ENCODE measurements at regions not wholly inside any gene's neighbourhood (a gene's known extent, or its start where the extent isn't known, plus 50 kb on each side); places are given as distances from the start of the nearest gene placed in this dataset.

GRCh38 chr15:87793725-87794124, 462.8 kb downstream of the NTRK3 start:
- H2AK5ac ChIP-seq (ENCODE audit: low read length, severe bottlenecking), result no peak overlapping the region
- DNase-seq, result peak; percentile 65
- H3K36me3 ChIP-seq (ENCODE audit: control insufficient read depth in 1 of 2, insufficient read depth in 2 of 2, low read depth in 1 of 2, low read length in 2 of 2), result no peaks in the 10 kb centered on the region
- no peak overlapping the region for H2BK5ac ChIP-seq (ENCODE audit: low read depth, low read length, poor library complexity, severe bottlenecking)
- H4K91ac ChIP-seq (ENCODE audit: low read length), result no peak overlapping the region
- no peak overlapping the region for H3K9ac ChIP-seq (ENCODE audit: low read length)
- no peak overlapping the region for H4K8ac ChIP-seq (ENCODE audit: low read length)
- H3K14ac ChIP-seq (ENCODE audit: low read length in 2 of 2), result no peak overlapping the region
- H3K27ac ChIP-seq (ENCODE audit: low read length, poor library complexity, severe bottlenecking), result no peak overlapping the region
- H3K4ac ChIP-seq (ENCODE audit: low read depth in 1 of 2, low read length in 2 of 2), result no peak overlapping the region
- H2BK15ac ChIP-seq (ENCODE audit: low read depth, poor library complexity, severe bottlenecking), result no peak overlapping the region
- H3K9me3 ChIP-seq (ENCODE audit: control insufficient read depth, low read length), result no peaks in the 10 kb centered on the region
- H3K23ac ChIP-seq (ENCODE audit: low read length in 2 of 2), result no peak overlapping the region
- H3K4me3 ChIP-seq (ENCODE audit: insufficient read depth in 1 of 2, low read depth in 1 of 2, low read length in 2 of 2), result no peak overlapping the region
- 0% methylated on average over 2 of the region's 4 CpGs for WGBS
- no peaks in the 10 kb centered on the region for H3K4me1 ChIP-seq (ENCODE audit: control insufficient read depth, insufficient read depth, low read depth, low read length)
- no peak overlapping the region for H2AFZ ChIP-seq (ENCODE audit: low read depth, low read length)
- peaks cover 0 to 21% of the 10 kb centered on the region in 2 experiments for H3K27me3 ChIP-seq (ENCODE audit: control insufficient read depth in 1 of 2, insufficient read depth in 1 of 2, low read length in 2 of 2)
- H3K4me2 ChIP-seq (ENCODE audit: low read length, poor library complexity, severe bottlenecking), result no peak overlapping the region
- no peak overlapping the region for H3K18ac ChIP-seq (ENCODE audit: low read depth in 1 of 2, low read length in 2 of 2)
- no peaks in the 10 kb centered on the region for H3K79me1 ChIP-seq (replicated peaks; ENCODE audit: low read length, poor library complexity, severe bottlenecking)
- no peak overlapping the region for H2BK120ac ChIP-seq (ENCODE audit: low read depth, low read length)
- H2BK12ac ChIP-seq (ENCODE audit: low read length in 2 of 2), result no peak overlapping the region

DNA sequence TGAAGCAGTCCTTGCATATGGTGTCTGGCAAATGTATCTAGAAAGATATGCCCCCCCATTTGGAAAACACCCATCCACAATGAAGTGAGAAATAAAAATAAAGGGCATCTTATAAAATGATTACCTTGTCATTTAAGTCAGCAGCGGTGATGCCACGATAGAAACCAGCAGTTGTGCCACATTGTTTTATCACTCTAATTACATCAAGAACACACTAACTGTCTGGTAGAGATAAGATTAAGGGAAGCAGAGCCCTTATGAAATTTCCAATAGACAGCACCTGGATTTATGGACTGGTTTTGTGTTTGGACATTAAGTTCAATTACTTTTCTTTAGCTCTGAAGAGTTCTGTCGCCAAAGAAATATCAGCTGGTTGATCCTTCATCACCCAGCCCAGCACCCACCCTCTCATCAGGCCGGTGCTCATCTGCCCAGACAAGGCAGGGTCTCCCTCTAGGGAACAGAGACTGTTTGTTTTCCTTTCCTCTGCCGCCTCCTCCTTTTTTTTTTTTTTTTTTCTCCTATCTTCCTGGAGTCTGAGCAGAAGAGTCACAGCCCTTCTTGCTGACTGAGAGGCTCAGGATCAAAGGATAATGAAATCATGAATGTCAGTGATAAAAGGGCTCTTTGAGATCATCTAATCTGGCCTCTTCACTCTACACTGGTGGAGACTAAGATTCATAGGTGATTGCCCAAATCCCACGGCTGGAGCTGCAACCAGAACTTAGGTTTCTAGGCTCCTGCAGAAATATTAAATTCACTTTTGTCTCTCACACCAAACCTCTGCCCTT, 464.1 kb downstream of the NTRK3 start:
- H2BK12ac ChIP-seq (ENCODE audit: low read length in 2 of 2), result peak overlapping the region; percentile 17 to 77
- no peaks in the 10 kb centered on the region for H3K4me1 ChIP-seq (ENCODE audit: control insufficient read depth, insufficient read depth, low read depth, low read length)
- no peak overlapping the region for H2AK5ac ChIP-seq (ENCODE audit: low read length, severe bottlenecking)
- H3K9ac ChIP-seq (ENCODE audit: low read length), result no peak overlapping the region
- no peak overlapping the region for H3K14ac ChIP-seq (ENCODE audit: low read length in 2 of 2)
- no peak overlapping the region for H3K4me2 ChIP-seq (ENCODE audit: low read length, poor library complexity, severe bottlenecking)
- no peaks in the 10 kb centered on the region for H3K9me3 ChIP-seq (ENCODE audit: control insufficient read depth, low read length)
- peak overlapping the region; percentile 92 for H4K8ac ChIP-seq (ENCODE audit: low read length)
- no peaks in the 10 kb centered on the region for H3K36me3 ChIP-seq (ENCODE audit: control insufficient read depth in 1 of 2, insufficient read depth in 2 of 2, low read depth in 1 of 2, low read length in 2 of 2)
- H2BK15ac ChIP-seq (ENCODE audit: low read depth, poor library complexity, severe bottlenecking), result no peak overlapping the region
- H4K91ac ChIP-seq (ENCODE audit: low read length), result no peak overlapping the region
- peak overlapping the region; percentile 45 to 68 for H3K18ac ChIP-seq (ENCODE audit: low read depth in 1 of 2, low read length in 2 of 2)
- H2BK5ac ChIP-seq (ENCODE audit: low read depth, low read length, poor library complexity, severe bottlenecking), result no peak overlapping the region
- no peak overlapping the region for H3K23ac ChIP-seq (ENCODE audit: low read length in 2 of 2)
- 57% methylated on average over 3 of the region's 6 CpGs for WGBS
- H3K4me3 ChIP-seq (ENCODE audit: insufficient read depth in 1 of 2, low read depth in 1 of 2, low read length in 2 of 2), result no peak overlapping the region
- H3K27ac ChIP-seq (ENCODE audit: low read length, poor library complexity, severe bottlenecking), result no peak overlapping the region
- H2AFZ ChIP-seq (ENCODE audit: low read depth, low read length), result no peak overlapping the region
- H2BK120ac ChIP-seq (ENCODE audit: low read depth, low read length), result no peak overlapping the region
- no peaks in the 10 kb centered on the region for H3K79me1 ChIP-seq (replicated peaks; ENCODE audit: low read length, poor library complexity, severe bottlenecking)
- peak overlapping the region; percentile 9 to 24 for H3K4ac ChIP-seq (ENCODE audit: low read depth in 1 of 2, low read length in 2 of 2)
- DNase-seq, result peak; percentile 19
- peaks cover 0 to 21% of the 10 kb centered on the region in 2 experiments for H3K27me3 ChIP-seq (ENCODE audit: control insufficient read depth in 1 of 2, insufficient read depth in 1 of 2, low read length in 2 of 2)

DNA sequence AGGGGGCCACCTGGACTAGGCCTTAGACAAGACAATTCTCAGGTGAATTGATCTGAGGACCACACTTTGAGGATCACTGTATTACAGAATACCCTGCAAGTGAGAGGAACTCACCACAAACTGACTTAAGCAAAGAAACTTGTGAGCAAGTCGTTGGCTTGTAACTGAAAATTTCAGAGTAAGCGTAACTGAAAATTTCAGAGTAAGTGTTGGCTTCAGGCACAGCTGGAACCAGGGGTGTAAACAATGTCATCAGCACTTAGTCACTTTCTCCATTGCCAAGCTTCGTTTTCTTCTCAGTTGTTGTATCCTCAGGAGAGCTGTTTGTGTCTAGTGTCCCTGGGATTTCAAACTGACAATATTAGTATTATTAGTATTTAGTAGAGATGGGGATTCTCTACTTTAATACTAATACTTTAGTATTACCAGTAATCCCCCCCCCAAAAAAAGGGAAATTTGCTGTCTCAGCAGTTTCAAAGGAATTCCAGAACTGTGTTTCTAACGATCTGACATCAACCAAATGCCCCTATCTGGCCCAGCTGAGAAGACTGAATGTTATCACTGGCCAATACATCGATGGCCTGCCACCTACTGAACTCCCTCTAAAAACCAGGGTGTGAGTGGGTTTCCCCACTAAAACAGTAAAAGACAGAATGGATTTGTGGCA, 474.4 kb downstream of the NTRK3 start:
- no peaks in the 10 kb centered on the region for H3K9me3 ChIP-seq (ENCODE audit: control insufficient read depth, low read length)
- H2AFZ ChIP-seq (ENCODE audit: low read depth, low read length), result no peak overlapping the region
- H3K27me3 ChIP-seq (ENCODE audit: control insufficient read depth in 1 of 2, insufficient read depth in 1 of 2, low read length in 2 of 2), result peaks cover 0 to 45% of the 10 kb centered on the region in 2 experiments
- H3K4ac ChIP-seq (ENCODE audit: low read depth in 1 of 2, low read length in 2 of 2), result no peak overlapping the region
- H3K4me1 ChIP-seq (ENCODE audit: control insufficient read depth, insufficient read depth, low read depth, low read length), result no peaks in the 10 kb centered on the region
- 65% methylated on average over 5 of the region's 5 CpGs for WGBS
- no peak overlapping the region for H3K14ac ChIP-seq (ENCODE audit: low read length in 2 of 2)
- H3K9ac ChIP-seq (ENCODE audit: low read length), result no peak overlapping the region
- no peak overlapping the region for H2BK120ac ChIP-seq (ENCODE audit: low read depth, low read length)
- no peak overlapping the region for H2BK12ac ChIP-seq (ENCODE audit: low read length in 2 of 2)
- H3K4me2 ChIP-seq (ENCODE audit: low read length, poor library complexity, severe bottlenecking), result no peak overlapping the region
- no peaks in the 10 kb centered on the region for H3K79me1 ChIP-seq (replicated peaks; ENCODE audit: low read length, poor library complexity, severe bottlenecking)
- no peaks in the 10 kb centered on the region for H3K36me3 ChIP-seq (ENCODE audit: control insufficient read depth in 1 of 2, insufficient read depth in 2 of 2, low read depth in 1 of 2, low read length in 2 of 2)
- no peak overlapping the region for H2BK15ac ChIP-seq (ENCODE audit: low read depth, poor library complexity, severe bottlenecking)
- peak overlapping the region in 1 of 2 experiments; percentile 5 for H3K23ac ChIP-seq (ENCODE audit: low read length in 2 of 2)
- no peak overlapping the region for H3K27ac ChIP-seq (ENCODE audit: low read length, poor library complexity, severe bottlenecking)
- no peak overlapping the region for H2AK5ac ChIP-seq (ENCODE audit: low read length, severe bottlenecking)
- H4K8ac ChIP-seq (ENCODE audit: low read length), result no peak overlapping the region
- no peak for DNase-seq
- H4K91ac ChIP-seq (ENCODE audit: low read length), result no peak overlapping the region
- H2BK5ac ChIP-seq (ENCODE audit: low read depth, low read length, poor library complexity, severe bottlenecking), result no peak overlapping the region
- no peak overlapping the region for H3K18ac ChIP-seq (ENCODE audit: low read depth in 1 of 2, low read length in 2 of 2)
- no peak overlapping the region for H3K4me3 ChIP-seq (ENCODE audit: insufficient read depth in 1 of 2, low read depth in 1 of 2, low read length in 2 of 2)

DNA sequence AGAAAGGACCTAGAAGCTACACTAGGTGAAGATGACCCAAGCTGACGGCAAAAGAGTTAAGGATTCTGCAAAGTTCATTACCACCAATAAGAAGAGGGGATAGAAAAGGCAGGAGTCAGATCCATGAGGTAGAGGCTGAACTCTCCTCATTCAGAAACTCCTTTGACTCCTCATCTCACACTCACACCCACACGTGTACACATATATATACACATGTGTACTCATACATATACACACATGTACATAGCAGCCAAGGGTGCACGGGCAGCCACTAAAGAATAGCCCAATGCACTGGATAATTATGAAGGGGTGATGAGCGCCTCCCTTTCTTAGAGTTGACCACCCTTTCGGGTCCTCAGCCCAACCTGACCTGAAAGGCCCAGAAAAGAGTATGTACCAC, 476.8 kb downstream of the NTRK3 start:
- H3K9ac ChIP-seq (ENCODE audit: low read length), result no peak overlapping the region
- no peak for DNase-seq
- no peak overlapping the region for H2AFZ ChIP-seq (ENCODE audit: low read depth, low read length)
- WGBS, result 93% methylated on average over 4 of the region's 5 CpGs
- H2AK5ac ChIP-seq (ENCODE audit: low read length, severe bottlenecking), result no peak overlapping the region
- no peak overlapping the region for H2BK5ac ChIP-seq (ENCODE audit: low read depth, low read length, poor library complexity, severe bottlenecking)
- no peak overlapping the region for H2BK120ac ChIP-seq (ENCODE audit: low read depth, low read length)
- H3K27ac ChIP-seq (ENCODE audit: low read length, poor library complexity, severe bottlenecking), result no peak overlapping the region
- H2BK15ac ChIP-seq (ENCODE audit: low read depth, poor library complexity, severe bottlenecking), result no peak overlapping the region
- H3K36me3 ChIP-seq (ENCODE audit: control insufficient read depth in 1 of 2, insufficient read depth in 2 of 2, low read depth in 1 of 2, low read length in 2 of 2), result no peaks in the 10 kb centered on the region
- H3K4me3 ChIP-seq (ENCODE audit: insufficient read depth in 1 of 2, low read depth in 1 of 2, low read length in 2 of 2), result no peak overlapping the region
- no peak overlapping the region for H3K14ac ChIP-seq (ENCODE audit: low read length in 2 of 2)
- H3K79me1 ChIP-seq (replicated peaks; ENCODE audit: low read length, poor library complexity, severe bottlenecking), result no peaks in the 10 kb centered on the region
- no peak overlapping the region for H2BK12ac ChIP-seq (ENCODE audit: low read length in 2 of 2)
- H3K18ac ChIP-seq (ENCODE audit: low read depth in 1 of 2, low read length in 2 of 2), result no peak overlapping the region
- H3K9me3 ChIP-seq (ENCODE audit: control insufficient read depth, low read length), result no peaks in the 10 kb centered on the region
- H3K4me1 ChIP-seq (ENCODE audit: control insufficient read depth, insufficient read depth, low read depth, low read length), result no peaks in the 10 kb centered on the region
- H3K4ac ChIP-seq (ENCODE audit: low read depth in 1 of 2, low read length in 2 of 2), result no peak overlapping the region
- H3K4me2 ChIP-seq (ENCODE audit: low read length, poor library complexity, severe bottlenecking), result no peak overlapping the region
- H4K8ac ChIP-seq (ENCODE audit: low read length), result no peak overlapping the region
- H3K27me3 ChIP-seq (ENCODE audit: control insufficient read depth in 1 of 2, insufficient read depth in 1 of 2, low read length in 2 of 2), result peaks cover 0 to 44% of the 10 kb centered on the region in 2 experiments
- H3K23ac ChIP-seq (ENCODE audit: low read length in 2 of 2), result no peak overlapping the region
- no peak overlapping the region for H4K91ac ChIP-seq (ENCODE audit: low read length)
